ENCODE measurements at regions not wholly inside any gene's neighbourhood (a gene's known extent, or its start where the extent isn't known, plus 50 kb on each side); places are given as distances from the start of the nearest gene placed in this dataset.

GRCh38 chr9:84554069-84554664 lies 115.4 kb upstream of the NTRK2 start:
- no peak overlapping the region for H3K4me3 ChIP-seq (ENCODE audit: control insufficient read depth, low read depth, low read length)
- no peak for TF ChIP-seq CTCF (IDR thresholded peaks at IDR 0.05; ENCODE audit: control insufficient read depth, insufficient read depth, low read depth, low read length, missing control alignments)
- no peak for DNase-seq (ENCODE audit: low read depth)

GRCh38 chr9:84556556-84556955 lies 113.0 kb upstream of the NTRK2 start:
- TF ChIP-seq CTCF (IDR thresholded peaks at IDR 0.05; ENCODE audit: control insufficient read depth, insufficient read depth, low read depth, low read length, missing control alignments) = no peak
- no peak for DNase-seq (ENCODE audit: low read depth)
- H3K4me3 ChIP-seq (ENCODE audit: control insufficient read depth, low read depth, low read length) = no peak overlapping the region

- TF ChIP-seq CTCF (IDR thresholded peaks at IDR 0.05; ENCODE audit: control insufficient read depth, insufficient read depth, low read depth, low read length, missing control alignments) = no peak
- no peak for DNase-seq (ENCODE audit: low read depth)
- no peak overlapping the region for H3K4me3 ChIP-seq (ENCODE audit: control insufficient read depth, low read depth, low read length)
Observed at GRCh38 chr9:84557751-84558150, 111.8 kb upstream of the NTRK2 start.

GRCh38 chr9:84563691-84564090 lies 105.8 kb upstream of the NTRK2 start:
- no peak for DNase-seq (ENCODE audit: low read depth)
- TF ChIP-seq CTCF (IDR thresholded peaks at IDR 0.05; ENCODE audit: control insufficient read depth, insufficient read depth, low read depth, low read length, missing control alignments) = no peak
- H3K4me3 ChIP-seq (ENCODE audit: control insufficient read depth, low read depth, low read length) = no peak overlapping the region

- no peak for DNase-seq (ENCODE audit: low read depth)
- no peak overlapping the region for H3K4me3 ChIP-seq (ENCODE audit: control insufficient read depth, low read depth, low read length)
- TF ChIP-seq CTCF (IDR thresholded peaks at IDR 0.05; ENCODE audit: control insufficient read depth, insufficient read depth, low read depth, low read length, missing control alignments) = no peak
Observed at GRCh38 chr9:84567805-84568204, 101.7 kb upstream of the NTRK2 start.

- DNase-seq (ENCODE audit: low read depth) = no peak
- no peak for TF ChIP-seq CTCF (IDR thresholded peaks at IDR 0.05; ENCODE audit: control insufficient read depth, insufficient read depth, low read depth, low read length, missing control alignments)
- no peak overlapping the region for H3K4me3 ChIP-seq (ENCODE audit: control insufficient read depth, low read depth, low read length)
Observed at GRCh38 chr9:84570482-84571154, 98.9 kb upstream of the NTRK2 start.

Measured in AG09309 (cell line).